DOHH2 (cell line): ENCODE measurements at regions not wholly inside any gene's neighbourhood (a gene's known extent, or its start where the extent isn't known, plus 50 kb on each side); places are given as distances from the start of the nearest gene placed in this dataset.

Source experiments
- H3F3A ChIP-seq: fragments of 200-600 bp; sonication (generic), shearing (Covaris generic); 2 replicates; pipeline ENCODE4 v1.6.0; 2016; ENCODE audit warnings: antibody characterized with exemption, mild to moderate bottlenecking; ENCODE audit not compliant: control insufficient read depth, insufficient read depth
- H3K27ac ChIP-seq: fragments of 200-600 bp; sonication (generic); 2 replicates; pipeline ENCODE4 v1.5.1; 2014; ENCODE audit warnings: low read depth, mild to moderate bottlenecking, low read length, moderate library complexity
- H3K27me3 ChIP-seq: fragments of 200-600 bp; sonication (generic); 2 replicates; pipeline ENCODE4 v1.6.1; 2014; ENCODE audit warnings: mild to moderate bottlenecking, low read length, mixed read lengths; ENCODE audit not compliant: control insufficient read depth
- H3K36me3 ChIP-seq: fragments of 200-600 bp; sonication (generic); 2 replicates; pipeline ENCODE4 v1.6.1; 2014; ENCODE audit warnings: mild to moderate bottlenecking, low read length, moderate library complexity, mixed read lengths; ENCODE audit not compliant: control insufficient read depth
- H3K4me1 ChIP-seq: fragments of 200-600 bp; sonication (generic); 2 replicates; pipeline ENCODE4 v1.6.1; 2014; ENCODE audit warnings: mild to moderate bottlenecking, low read length, mixed read lengths; ENCODE audit not compliant: control insufficient read depth
- H3K4me2 ChIP-seq: fragments of 200-600 bp; sonication (generic); 2 replicates; pipeline ENCODE4 v1.6.0; 2014; ENCODE audit warnings: mild to moderate bottlenecking, low read length, moderate library complexity
- H3K4me3 ChIP-seq: fragments of 200-600 bp; sonication (generic); 2 replicates; pipeline ENCODE4 v1.5.1; 2014; ENCODE audit warnings: mild to moderate bottlenecking, low read length, mixed read lengths
- H3K79me2 ChIP-seq: fragments of 200-600 bp; sonication (generic); 2 replicates; pipeline ENCODE4 v1.6.1; 2014; ENCODE audit warnings: mild to moderate bottlenecking, low read length, mixed read lengths; ENCODE audit not compliant: control insufficient read depth
- H3K9me2 ChIP-seq: fragments of 200-600 bp; sonication (generic); replicated peaks from 2 replicates; pipeline ENCODE4 v1.6.1; 2014; ENCODE audit warnings: mild to moderate bottlenecking, low read length, mixed read lengths; ENCODE audit not compliant: control insufficient read depth
- H3K9me3 ChIP-seq: fragments of 200-600 bp; sonication (generic); 2 replicates; pipeline ENCODE4 v1.6.1; 2014; ENCODE audit warnings: antibody characterized with exemption, low read length, mixed read lengths; ENCODE audit not compliant: control insufficient read depth, insufficient read depth
- H4K20me1 ChIP-seq: fragments of 200-600 bp; sonication (generic); 2 replicates; pipeline ENCODE4 v1.6.0; 2014; ENCODE audit warnings: low read depth, mild to moderate bottlenecking, antibody characterized with exemption, low read length, moderate library complexity; ENCODE audit not compliant: control insufficient read depth, insufficient read depth
- EZH2phosphoT487 ChIP-seq: fragments of 200-600 bp; sonication (generic); IDR thresholded peaks from 2 replicates; pipeline ENCODE4 v1.6.1; 2017; ENCODE audit warnings: borderline replicate concordance, mild to moderate bottlenecking, antibody characterized with exemption, low read length, moderate library complexity, mixed read lengths
- TF ChIP-seq, protein P1 (sequence below): fragments of 200-600 bp; sonication (generic); IDR thresholded peaks from one replicate; pipeline ENCODE4 v1.5.1; 2014; ENCODE audit warnings: antibody characterized with exemption, mild to moderate bottlenecking, low read depth, low read length; ENCODE audit not compliant: poor library complexity, severe bottlenecking

DNA sequence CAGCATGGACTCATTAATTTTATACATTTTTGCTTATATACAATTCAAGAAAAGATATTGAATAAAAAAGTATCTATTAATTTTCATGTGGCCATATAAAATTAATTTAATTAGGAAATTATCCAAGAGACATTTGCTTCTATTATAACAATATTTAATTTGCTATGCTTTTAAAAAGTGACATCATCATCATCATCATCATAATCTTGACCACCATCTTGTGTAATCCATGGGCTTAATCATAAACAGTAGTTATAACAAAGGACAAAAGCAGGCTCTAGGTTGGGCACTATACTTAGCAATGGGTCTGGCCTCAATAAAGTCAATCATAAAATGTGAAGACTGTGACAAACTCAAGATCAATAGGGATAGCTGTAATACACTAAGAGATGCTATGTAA is 1031.6 kb downstream of the SLITRK1 start:
- no peaks in the 10 kb centered on the region for H3K27me3 ChIP-seq
- H3K9me2 ChIP-seq = no peaks in the 10 kb centered on the region
- H3K36me3 ChIP-seq = no peaks in the 10 kb centered on the region
- H4K20me1 ChIP-seq = no peaks in the 10 kb centered on the region
- H3K27ac ChIP-seq = no peak overlapping the region
- H3K9me3 ChIP-seq = no peaks in the 10 kb centered on the region
- no peaks in the 10 kb centered on the region for H3K79me2 ChIP-seq
- H3K4me2 ChIP-seq = no peak overlapping the region
- H3K4me1 ChIP-seq = no peaks in the 10 kb centered on the region
- H3F3A ChIP-seq = no peaks in the 10 kb centered on the region
- no peak overlapping the region for H3K4me3 ChIP-seq
- no peak for TF ChIP-seq EZH2phosphoT487
- TF ChIP-seq, protein P1, sequence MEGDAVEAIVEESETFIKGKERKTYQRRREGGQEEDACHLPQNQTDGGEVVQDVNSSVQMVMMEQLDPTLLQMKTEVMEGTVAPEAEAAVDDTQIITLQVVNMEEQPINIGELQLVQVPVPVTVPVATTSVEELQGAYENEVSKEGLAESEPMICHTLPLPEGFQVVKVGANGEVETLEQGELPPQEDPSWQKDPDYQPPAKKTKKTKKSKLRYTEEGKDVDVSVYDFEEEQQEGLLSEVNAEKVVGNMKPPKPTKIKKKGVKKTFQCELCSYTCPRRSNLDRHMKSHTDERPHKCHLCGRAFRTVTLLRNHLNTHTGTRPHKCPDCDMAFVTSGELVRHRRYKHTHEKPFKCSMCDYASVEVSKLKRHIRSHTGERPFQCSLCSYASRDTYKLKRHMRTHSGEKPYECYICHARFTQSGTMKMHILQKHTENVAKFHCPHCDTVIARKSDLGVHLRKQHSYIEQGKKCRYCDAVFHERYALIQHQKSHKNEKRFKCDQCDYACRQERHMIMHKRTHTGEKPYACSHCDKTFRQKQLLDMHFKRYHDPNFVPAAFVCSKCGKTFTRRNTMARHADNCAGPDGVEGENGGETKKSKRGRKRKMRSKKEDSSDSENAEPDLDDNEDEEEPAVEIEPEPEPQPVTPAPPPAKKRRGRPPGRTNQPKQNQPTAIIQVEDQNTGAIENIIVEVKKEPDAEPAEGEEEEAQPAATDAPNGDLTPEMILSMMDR = no peak

DNA sequence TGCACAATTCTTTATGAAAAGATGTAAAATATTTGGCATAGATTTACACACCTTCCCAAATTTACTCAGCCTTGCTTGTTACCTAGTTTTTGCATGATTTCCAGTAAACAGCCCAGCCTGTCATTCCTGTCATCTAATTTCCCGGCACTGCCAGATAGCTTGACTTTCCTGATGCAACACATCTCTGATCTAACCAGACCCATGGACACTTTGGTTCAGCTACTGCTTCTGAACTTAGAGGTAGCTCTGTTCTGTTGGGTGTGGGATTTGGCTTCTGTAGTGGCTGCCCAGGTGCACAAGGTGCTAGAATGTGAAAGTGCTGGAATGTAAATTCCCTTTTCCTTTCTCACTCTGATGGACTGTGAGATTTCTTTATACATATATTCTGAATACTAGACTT is 1033.5 kb downstream of the SLITRK1 start:
- no peaks in the 10 kb centered on the region for H4K20me1 ChIP-seq
- H3K79me2 ChIP-seq = no peaks in the 10 kb centered on the region
- no peaks in the 10 kb centered on the region for H3K9me2 ChIP-seq
- no peaks in the 10 kb centered on the region for H3K9me3 ChIP-seq
- no peaks in the 10 kb centered on the region for H3K36me3 ChIP-seq
- no peak overlapping the region for H3K4me3 ChIP-seq
- H3K4me1 ChIP-seq = no peaks in the 10 kb centered on the region
- TF ChIP-seq EZH2phosphoT487 = no peak
- TF ChIP-seq, protein P1 = no peak
- no peaks in the 10 kb centered on the region for H3F3A ChIP-seq
- no peaks in the 10 kb centered on the region for H3K27me3 ChIP-seq
- no peak overlapping the region for H3K27ac ChIP-seq
- H3K4me2 ChIP-seq = no peak overlapping the region

DNA sequence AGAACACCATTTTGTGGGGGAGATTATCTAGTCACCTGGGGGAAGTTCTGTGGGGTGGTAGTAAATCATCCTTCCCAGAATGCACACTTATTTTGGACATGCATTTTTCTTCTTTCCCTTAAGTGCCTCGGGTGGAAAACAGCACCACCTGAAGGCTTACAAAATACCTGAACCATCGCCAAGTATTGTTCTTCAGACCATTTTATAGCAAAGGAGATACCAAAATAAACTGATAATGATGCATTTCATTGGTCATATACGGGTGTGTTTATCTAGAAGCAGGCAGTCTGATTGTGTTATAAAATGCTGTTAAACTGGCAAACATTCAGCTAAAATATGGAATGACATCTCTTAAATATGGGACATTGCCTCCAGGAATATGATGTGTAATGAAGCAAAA is 1034.7 kb downstream of the SLITRK1 start:
- no peaks in the 10 kb centered on the region for H4K20me1 ChIP-seq
- H3K4me3 ChIP-seq = no peak overlapping the region
- no peak overlapping the region for H3K27ac ChIP-seq
- no peak overlapping the region for H3K4me2 ChIP-seq
- TF ChIP-seq, protein P1 = no peak
- TF ChIP-seq EZH2phosphoT487 = no peak
- no peaks in the 10 kb centered on the region for H3K9me3 ChIP-seq
- H3K4me1 ChIP-seq = no peaks in the 10 kb centered on the region
- no peaks in the 10 kb centered on the region for H3K36me3 ChIP-seq
- no peaks in the 10 kb centered on the region for H3K9me2 ChIP-seq
- H3F3A ChIP-seq = no peaks in the 10 kb centered on the region
- no peaks in the 10 kb centered on the region for H3K79me2 ChIP-seq
- H3K27me3 ChIP-seq = no peaks in the 10 kb centered on the region

DNA sequence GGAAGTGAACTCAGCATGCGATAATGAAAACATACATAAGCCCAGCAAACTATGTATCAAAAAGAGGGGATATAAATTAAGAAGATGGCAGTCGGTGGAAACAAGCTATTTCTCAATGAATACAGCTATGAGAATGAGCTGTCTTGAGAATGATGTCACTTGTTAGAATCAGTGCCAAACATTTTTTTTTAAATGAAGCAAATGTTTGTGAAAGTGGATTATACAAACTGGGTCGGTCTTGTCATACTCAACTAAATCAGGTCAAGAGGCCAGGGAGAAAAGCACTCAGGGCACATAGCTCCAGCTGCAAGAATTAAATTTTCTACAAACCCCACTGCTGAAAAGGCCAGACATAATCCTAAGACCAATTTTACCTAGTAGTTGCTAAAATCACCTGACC is 1048.4 kb downstream of the SLITRK1 start:
- Histone ChIP-seq H3K9me3 (no peaks in the 10 kb centered on the region), H3K27ac (no peak overlapping the region), H3K4me1 (no peaks in the 10 kb centered on the region), H3K27me3 (no peaks in the 10 kb centered on the region), H3K9me2 (no peaks in the 10 kb centered on the region), H3F3A (no peaks in the 10 kb centered on the region), H3K4me2 (no peak overlapping the region), H3K4me3 (no peak overlapping the region), H4K20me1 (no peaks in the 10 kb centered on the region), H3K36me3 (no peaks in the 10 kb centered on the region), H3K79me2 (no peaks in the 10 kb centered on the region)
- TF ChIP-seq, protein P1 = no peak
- no peak for TF ChIP-seq EZH2phosphoT487
